Dendritic cell treated with granulocyte-macrophage colony-stimulating factor and Interleukin-4, amounts not matched to agents 40 ng/mL and 50 ng/mL, for 4 days (primary cell): ENCODE measurements at regions not wholly inside any gene's neighbourhood (a gene's known extent, or its start where the extent isn't known, plus 50 kb on each side); places are given as distances from the start of the nearest gene placed in this dataset.
"Not testable (repeated sequence)": the region's sequence is repeated elsewhere in the genome, so short reads cannot be mapped to it uniquely, and the experiment has no call there.

Source experiments
- H3K27ac Mint-ChIP-seq: one replicate; pipeline ENCODE4 v1.8.0; 2022; ENCODE audit warnings: mild to moderate bottlenecking, mixed read lengths
- H3K27me3 Mint-ChIP-seq: one replicate; pipeline ENCODE4 v1.8.0; 2022; ENCODE audit warnings: mild to moderate bottlenecking, mixed read lengths
- H3K36me3 Mint-ChIP-seq: one replicate; pipeline ENCODE4 v1.8.0; 2022; ENCODE audit warnings: low read depth, mixed read lengths
- H3K4me1 Mint-ChIP-seq: one replicate; pipeline ENCODE4 v1.8.0; 2022; ENCODE audit warnings: low read depth, mixed read lengths
- H3K4me3 Mint-ChIP-seq: one replicate; pipeline ENCODE4 v1.8.0; 2022; ENCODE audit warnings: mild to moderate bottlenecking, moderate library complexity, mixed read lengths
- H3K9me3 Mint-ChIP-seq: one replicate; pipeline ENCODE4 v1.8.0; 2022; ENCODE audit warnings: mixed read lengths
- intact Hi-C: fragments of 100-400 bp; cut with micrococcal nuclease; formaldehyde crosslinking; loops from one replicate; pipeline ENCODE4 v1.15.0; 2022

GRCh38 chr4:156109087-156109486, 155.4 kb upstream of the CTSO start:
- H3K4me1 Mint-ChIP-seq, H3K36me3 Mint-ChIP-seq, H3K27ac Mint-ChIP-seq, intact Hi-C loops, H3K4me3 Mint-ChIP-seq, H3K27me3 Mint-ChIP-seq: not testable (repeated sequence)
- peaks cover 19% of the 10 kb centered on the region for H3K9me3 Mint-ChIP-seq

- H3K9me3 Mint-ChIP-seq: peaks cover 11% of the 10 kb centered on the region
- no peaks in the 10 kb centered on the region for H3K36me3 Mint-ChIP-seq
- H3K4me1 Mint-ChIP-seq: no peaks in the 10 kb centered on the region
- intact Hi-C loops: no loop called here
- no peaks in the 10 kb centered on the region for H3K27me3 Mint-ChIP-seq
- H3K27ac Mint-ChIP-seq: no peak overlapping the region
- H3K4me3 Mint-ChIP-seq: no peak overlapping the region
Measured at GRCh38 chr4:156103311-156103710, 149.6 kb upstream of the CTSO start.

GRCh38 chr4:156102411-156102810, 148.7 kb upstream of the CTSO start:
- no peaks in the 10 kb centered on the region for H3K36me3 Mint-ChIP-seq
- no peak overlapping the region for H3K27ac Mint-ChIP-seq
- H3K9me3 Mint-ChIP-seq: peaks cover 2% of the 10 kb centered on the region
- intact Hi-C loops: no loop called here
- no peak overlapping the region for H3K4me3 Mint-ChIP-seq
- no peaks in the 10 kb centered on the region for H3K27me3 Mint-ChIP-seq
- no peaks in the 10 kb centered on the region for H3K4me1 Mint-ChIP-seq

GRCh38 chr4:156101571-156101970, 147.9 kb upstream of the CTSO start:
- intact Hi-C loops: no loop called here
- Mint-ChIP-seq H3K4me3 (no peak overlapping the region), H3K9me3 (no peaks in the 10 kb centered on the region)

GRCh38 chr4:156100651-156101050, 147.0 kb upstream of the CTSO start:
- no peak overlapping the region for H3K27ac Mint-ChIP-seq

More at GRCh38 chr4:156101571-156101970, 147.9 kb upstream of the CTSO start:
- no peaks in the 10 kb centered on the region for H3K36me3 Mint-ChIP-seq
- H3K27ac Mint-ChIP-seq: no peak overlapping the region
- H3K4me1 Mint-ChIP-seq: no peaks in the 10 kb centered on the region
- no peaks in the 10 kb centered on the region for H3K27me3 Mint-ChIP-seq

GRCh38 chr4:156098805-156099204, 145.1 kb upstream of the CTSO start:
- no peaks in the 10 kb centered on the region for H3K9me3 Mint-ChIP-seq
- no peaks in the 10 kb centered on the region for H3K36me3 Mint-ChIP-seq
- intact Hi-C loops: no loop called here
- H3K4me1 Mint-ChIP-seq: no peaks in the 10 kb centered on the region
- no peak overlapping the region for H3K4me3 Mint-ChIP-seq
- H3K27me3 Mint-ChIP-seq: no peaks in the 10 kb centered on the region
- H3K27ac Mint-ChIP-seq: no peak overlapping the region

More at GRCh38 chr4:156100651-156101050, 147.0 kb upstream of the CTSO start:
- no peaks in the 10 kb centered on the region for H3K27me3 Mint-ChIP-seq
- intact Hi-C loops: no loop called here
- H3K4me1 Mint-ChIP-seq: no peaks in the 10 kb centered on the region
- no peaks in the 10 kb centered on the region for H3K9me3 Mint-ChIP-seq
- H3K36me3 Mint-ChIP-seq: no peaks in the 10 kb centered on the region
- no peak overlapping the region for H3K4me3 Mint-ChIP-seq

GRCh38 chr4:156085100-156085499, 131.4 kb upstream of the CTSO start:
- no peaks in the 10 kb centered on the region for H3K27me3 Mint-ChIP-seq
- intact Hi-C loops: no loop called here
- H3K9me3 Mint-ChIP-seq: no peaks in the 10 kb centered on the region
- H3K4me3 Mint-ChIP-seq: no peak overlapping the region
- no peaks in the 10 kb centered on the region for H3K36me3 Mint-ChIP-seq
- H3K4me1 Mint-ChIP-seq: no peaks in the 10 kb centered on the region
- no peak overlapping the region for H3K27ac Mint-ChIP-seq

GRCh38 chr4:156084373-156084772, 130.7 kb upstream of the CTSO start:
- Mint-ChIP-seq H3K27me3 (no peaks in the 10 kb centered on the region), H3K27ac (no peak overlapping the region), H3K4me3 (no peak overlapping the region), H3K9me3 (no peaks in the 10 kb centered on the region), H3K36me3 (no peaks in the 10 kb centered on the region), H3K4me1 (no peaks in the 10 kb centered on the region)
- intact Hi-C loops: no loop called here

- Mint-ChIP-seq H3K9me3 (peaks cover 34% of the 10 kb centered on the region), H3K27ac (no peak overlapping the region), H3K4me3 (no peak overlapping the region), H3K36me3 (no peaks in the 10 kb centered on the region), H3K4me1 (no peaks in the 10 kb centered on the region), H3K27me3 (no peaks in the 10 kb centered on the region)
- intact Hi-C loops: no loop called here
Measured at GRCh38 chr4:156073976-156074375, 120.3 kb upstream of the CTSO start.

- no peaks in the 10 kb centered on the region for H3K27me3 Mint-ChIP-seq
- no peaks in the 10 kb centered on the region for H3K36me3 Mint-ChIP-seq
- no peak overlapping the region for H3K27ac Mint-ChIP-seq
- no peaks in the 10 kb centered on the region for H3K9me3 Mint-ChIP-seq
- H3K4me1 Mint-ChIP-seq: no peaks in the 10 kb centered on the region
- intact Hi-C loops: no loop called here
- no peak overlapping the region for H3K4me3 Mint-ChIP-seq
Measured at GRCh38 chr4:156060661-156061060, 107.0 kb upstream of the CTSO start.

- no peaks in the 10 kb centered on the region for H3K9me3 Mint-ChIP-seq
- H3K4me3 Mint-ChIP-seq: no peak overlapping the region
- no peaks in the 10 kb centered on the region for H3K36me3 Mint-ChIP-seq
- H3K27ac Mint-ChIP-seq: no peak overlapping the region
- intact Hi-C loops: no loop called here
- H3K4me1 Mint-ChIP-seq: no peaks in the 10 kb centered on the region
- no peaks in the 10 kb centered on the region for H3K27me3 Mint-ChIP-seq
Measured at GRCh38 chr4:156053174-156053573, 99.5 kb upstream of the CTSO start.

- intact Hi-C loops: no loop called here
- no peaks in the 10 kb centered on the region for H3K4me1 Mint-ChIP-seq
- no peaks in the 10 kb centered on the region for H3K9me3 Mint-ChIP-seq
- H3K4me3 Mint-ChIP-seq: no peak overlapping the region
- no peaks in the 10 kb centered on the region for H3K27me3 Mint-ChIP-seq
- H3K27ac Mint-ChIP-seq: no peak overlapping the region
- no peaks in the 10 kb centered on the region for H3K36me3 Mint-ChIP-seq
Measured at GRCh38 chr4:156052116-156052515, 98.5 kb upstream of the CTSO start.

GRCh38 chr4:156038772-156039171, 85.1 kb upstream of the CTSO start:
- Mint-ChIP-seq H3K4me1 (no peaks in the 10 kb centered on the region), H3K27me3 (no peaks in the 10 kb centered on the region), H3K9me3 (peaks cover 6% of the 10 kb centered on the region), H3K4me3 (no peak overlapping the region), H3K36me3 (no peaks in the 10 kb centered on the region), H3K27ac (no peak overlapping the region)
- intact Hi-C loops: no loop called here

GRCh38 chr4:156036496-156036895, 82.8 kb upstream of the CTSO start:
- H3K27ac Mint-ChIP-seq: no peak overlapping the region
- H3K4me1 Mint-ChIP-seq: no peaks in the 10 kb centered on the region
- peaks cover 6% of the 10 kb centered on the region for H3K9me3 Mint-ChIP-seq
- no peaks in the 10 kb centered on the region for H3K36me3 Mint-ChIP-seq
- no peak overlapping the region for H3K4me3 Mint-ChIP-seq
- intact Hi-C loops: no loop called here
- no peaks in the 10 kb centered on the region for H3K27me3 Mint-ChIP-seq

- no peaks in the 10 kb centered on the region for H3K36me3 Mint-ChIP-seq
- H3K9me3 Mint-ChIP-seq: no peaks in the 10 kb centered on the region
- intact Hi-C loops: no loop called here
- no peaks in the 10 kb centered on the region for H3K4me1 Mint-ChIP-seq
- H3K27me3 Mint-ChIP-seq: no peaks in the 10 kb centered on the region
- no peak overlapping the region for H3K27ac Mint-ChIP-seq
- no peak overlapping the region for H3K4me3 Mint-ChIP-seq
Measured at GRCh38 chr4:156029691-156030090, 76.0 kb upstream of the CTSO start.
